ENCODE measurements at regions not wholly inside any gene's neighbourhood (a gene's known extent, or its start where the extent isn't known, plus 50 kb on each side); places are given as distances from the start of the nearest gene placed in this dataset.

- Histone ChIP-seq H3K27ac (ENCODE audit: low read length in 2 of 2) (no peak overlapping the region), H3K27me3 (replicated peaks in 1 of 4; ENCODE audit: control extremely low read depth in 1 of 4, control insufficient read depth in 3 of 4, insufficient read depth in 4 of 4, low read length in 3 of 4) (no peaks in the 10 kb centered on the region), H3K36me3 (replicated peaks in 1 of 2; ENCODE audit: control extremely low read depth in 1 of 2, control insufficient read depth in 1 of 2, extremely low read depth in 1 of 2, insufficient read depth in 2 of 2, low read length in 1 of 2) (no peaks in the 10 kb centered on the region), H3K4me3 (ENCODE audit: control extremely low read depth in 1 of 5, extremely low read depth in 1 of 5, insufficient read depth in 1 of 5, low read depth in 2 of 5, low read length in 4 of 5) (no peak overlapping the region), H3K4me2 (replicated peaks; ENCODE audit: low read depth, low read length, poor library complexity, severe bottlenecking) (no peak overlapping the region), H3K9ac (ENCODE audit: low read length) (no peak overlapping the region), H3K79me2 (ENCODE audit: control insufficient read depth, insufficient read depth, low read length) (no peaks in the 10 kb centered on the region), H3K9me3 (ENCODE audit: control extremely low read depth in 1 of 3, control insufficient read depth in 2 of 3, insufficient read depth in 1 of 3, low read length in 2 of 3) (peaks cover 0 to 4% (median 0%) of the 10 kb centered on the region in 3 donors), H4K20me1 (ENCODE audit: control insufficient read depth, insufficient read depth, low read length, poor library complexity, severe bottlenecking) (no peaks in the 10 kb centered on the region), H2AFZ (ENCODE audit: insufficient read depth, low read depth, low read length, poor library complexity, severe bottlenecking) (no peak overlapping the region), H3K4me1 (ENCODE audit: control insufficient read depth in 2 of 2, insufficient read depth in 2 of 2, low read length in 2 of 2) (no peaks in the 10 kb centered on the region)
- Mint-ChIP-seq H3K4me3 (no peak overlapping the region), H3K4me1 (no peaks in the 10 kb centered on the region), H3K27ac (no peak overlapping the region), H3K9me3 (ENCODE audit: insufficient read depth) (no peaks in the 10 kb centered on the region), H3K27me3 (no peaks in the 10 kb centered on the region)
- ChIA-PET CTCF (no interaction called here), POLR2A (no interaction called here)
- intact Hi-C loops (cut with micrococcal nuclease), result no loop called here
- WGBS (ENCODE audit: insufficient coverage), result 94% methylated on average over 4 of the region's 4 CpGs
- no peak for TF ChIP-seq CTCF (IDR thresholded peaks at IDR 0.05)
- DNase-seq (no peak), ATAC-seq (ENCODE audit: low read depth) (no peak)
These were observed 649.5 kb downstream of the XIRP2 start for GRCh38 chr2:167537743-167538142.

DNA sequence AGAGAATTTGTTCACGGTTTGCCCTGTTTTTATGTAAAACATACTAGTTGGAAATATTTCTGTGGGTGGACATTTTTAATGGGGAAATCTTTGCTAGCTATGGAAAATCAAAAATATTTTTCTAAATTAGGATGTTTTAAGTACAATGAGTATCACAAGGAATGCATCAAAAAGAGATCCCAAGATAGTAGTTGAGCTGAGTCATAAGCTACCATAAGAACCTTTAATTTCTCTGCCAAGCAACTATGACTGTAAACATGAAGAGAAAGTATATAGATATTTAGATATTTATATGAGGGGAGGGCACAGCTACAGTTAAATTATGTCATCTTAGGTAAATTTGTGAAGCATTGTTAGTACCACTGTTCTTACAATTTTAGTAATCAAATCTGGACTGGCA lies 646.2 kb downstream of the XIRP2 start:
- no peaks in the 10 kb centered on the region for H4K20me1 ChIP-seq (ENCODE audit: control insufficient read depth, insufficient read depth, low read length, poor library complexity, severe bottlenecking)
- H3K4me1 ChIP-seq (ENCODE audit: control insufficient read depth in 2 of 2, insufficient read depth in 2 of 2, low read length in 2 of 2), result no peaks in the 10 kb centered on the region
- no peaks in the 10 kb centered on the region for H3K36me3 ChIP-seq (replicated peaks in 1 of 2; ENCODE audit: control extremely low read depth in 1 of 2, control insufficient read depth in 1 of 2, extremely low read depth in 1 of 2, insufficient read depth in 2 of 2, low read length in 1 of 2)
- no peak for DNase-seq
- H3K9me3 ChIP-seq (ENCODE audit: control extremely low read depth in 1 of 3, control insufficient read depth in 2 of 3, insufficient read depth in 1 of 3, low read length in 2 of 3), result peaks cover 0 to 4% (median 0%) of the 10 kb centered on the region in 3 donors
- no peak overlapping the region for H3K4me2 ChIP-seq (replicated peaks; ENCODE audit: low read depth, low read length, poor library complexity, severe bottlenecking)
- Mint-ChIP-seq H3K9me3 (ENCODE audit: insufficient read depth) (no peaks in the 10 kb centered on the region), H3K27me3 (no peaks in the 10 kb centered on the region), H3K27ac (no peak overlapping the region), H3K4me3 (no peak overlapping the region), H3K4me1 (no peaks in the 10 kb centered on the region)
- H3K9ac ChIP-seq (ENCODE audit: low read length), result no peak overlapping the region
- WGBS (ENCODE audit: insufficient coverage), result 71% methylated on average over 1 of the region's 1 CpG
- no peaks in the 10 kb centered on the region for H3K79me2 ChIP-seq (ENCODE audit: control insufficient read depth, insufficient read depth, low read length)
- TF ChIP-seq CTCF (IDR thresholded peaks at IDR 0.05) (no peak), EZH2 (IDR thresholded peaks at IDR 0.05; ENCODE audit: borderline replicate concordance, insufficient read depth, low read depth, low read length, poor library complexity, severe bottlenecking) (no peak)
- intact Hi-C loops (cut with micrococcal nuclease), result no loop called here
- no peaks in the 10 kb centered on the region for H3K27me3 ChIP-seq (replicated peaks in 1 of 4; ENCODE audit: control extremely low read depth in 1 of 4, control insufficient read depth in 3 of 4, insufficient read depth in 4 of 4, low read length in 3 of 4)
- H3K27ac ChIP-seq (ENCODE audit: low read length in 2 of 2), result no peak overlapping the region
- no peak overlapping the region for H2AFZ ChIP-seq (ENCODE audit: insufficient read depth, low read depth, low read length, poor library complexity, severe bottlenecking)
- POLR2A ChIA-PET, result no interaction called here
- no peak overlapping the region for H3K4me3 ChIP-seq (ENCODE audit: control extremely low read depth in 1 of 5, extremely low read depth in 1 of 5, insufficient read depth in 1 of 5, low read depth in 2 of 5, low read length in 4 of 5)
- CTCF ChIA-PET, result interaction anchor here (0.6 kb wide), 1 partner anchor 14 kb away, joined by 3 read pairs; no protein-coding TSS in a partner anchor
- ATAC-seq (ENCODE audit: low read depth), result no peak
